Right lobe of liver (tissue), 4 donors: ENCODE measurements at regions not wholly inside any gene's neighbourhood (a gene's known extent, or its start where the extent isn't known, plus 50 kb on each side); places are given as distances from the start of the nearest gene placed in this dataset.
"Not testable (repeated sequence)": the region's sequence is repeated elsewhere in the genome, so short reads cannot be mapped to it uniquely, and the experiment has no call there.

ENCODE experiments used
- POLR2A ChIP-seq: fragments of 450-650 bp; IDR thresholded peaks from one replicate; pipeline ENCODE4 v1.6.1; 2017; ENCODE audit warnings: antibody characterized with exemption, mild to moderate bottlenecking
- TF ChIP-seq, protein P1 (sequence below), 4 donors: fragments of 200-600 bp in 3 of 4; fragments of 450-650 bp in 1 of 4; IDR thresholded peaks; one replicate each; pipeline versions ENCODE4 v1.5.1 to v1.8.0; 2016 to 2022; ENCODE audit warnings: antibody characterized with exemption in 4 of 4, mild to moderate bottlenecking in 2 of 4
- donor health status: DM: no; HTN: no; CAD: no.
- donor health status: DM: no; HTN: no; CAD: no.
- donor health status: DM: no; HTN: yes; CAD: no.

DNA sequence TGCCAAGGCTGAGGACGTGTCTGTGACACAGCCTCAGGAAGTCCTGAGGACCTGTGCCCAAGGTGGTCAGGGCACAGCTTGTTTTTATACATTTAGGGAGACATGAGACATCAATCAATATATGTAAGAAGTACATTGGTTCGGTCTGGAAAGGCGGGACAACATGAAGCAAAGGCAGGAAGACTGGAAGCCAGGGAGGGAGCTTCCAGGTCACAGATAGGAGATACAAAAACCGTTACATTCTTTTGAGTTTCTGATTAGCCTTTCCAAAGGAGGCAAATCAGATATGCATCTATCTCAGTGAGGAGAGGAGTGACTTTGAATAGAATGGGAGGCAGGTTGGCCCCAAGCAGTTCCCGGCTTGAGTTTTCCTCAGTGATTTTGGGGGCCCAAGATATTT lies 127.1 kb upstream of the SGCG start:
- TF ChIP-seq, protein P1, sequence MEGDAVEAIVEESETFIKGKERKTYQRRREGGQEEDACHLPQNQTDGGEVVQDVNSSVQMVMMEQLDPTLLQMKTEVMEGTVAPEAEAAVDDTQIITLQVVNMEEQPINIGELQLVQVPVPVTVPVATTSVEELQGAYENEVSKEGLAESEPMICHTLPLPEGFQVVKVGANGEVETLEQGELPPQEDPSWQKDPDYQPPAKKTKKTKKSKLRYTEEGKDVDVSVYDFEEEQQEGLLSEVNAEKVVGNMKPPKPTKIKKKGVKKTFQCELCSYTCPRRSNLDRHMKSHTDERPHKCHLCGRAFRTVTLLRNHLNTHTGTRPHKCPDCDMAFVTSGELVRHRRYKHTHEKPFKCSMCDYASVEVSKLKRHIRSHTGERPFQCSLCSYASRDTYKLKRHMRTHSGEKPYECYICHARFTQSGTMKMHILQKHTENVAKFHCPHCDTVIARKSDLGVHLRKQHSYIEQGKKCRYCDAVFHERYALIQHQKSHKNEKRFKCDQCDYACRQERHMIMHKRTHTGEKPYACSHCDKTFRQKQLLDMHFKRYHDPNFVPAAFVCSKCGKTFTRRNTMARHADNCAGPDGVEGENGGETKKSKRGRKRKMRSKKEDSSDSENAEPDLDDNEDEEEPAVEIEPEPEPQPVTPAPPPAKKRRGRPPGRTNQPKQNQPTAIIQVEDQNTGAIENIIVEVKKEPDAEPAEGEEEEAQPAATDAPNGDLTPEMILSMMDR (IDR thresholded peaks at IDR 0.05), result not testable (repeated sequence)
- TF ChIP-seq POLR2A, result not testable (repeated sequence)
